ENCODE measurements at regions not wholly inside any gene's neighbourhood (a gene's known extent, or its start where the extent isn't known, plus 50 kb on each side); places are given as distances from the start of the nearest gene placed in this dataset.
"Not testable (repeated sequence)": the region's sequence is repeated elsewhere in the genome, so short reads cannot be mapped to it uniquely, and the experiment has no call there.

GRCh38 chr17:34015253-34015652 lies 239.8 kb upstream of the CCL2 start:
- H3K4me1 Mint-ChIP-seq (ENCODE audit: low read depth): no peaks in the 10 kb centered on the region

GRCh38 chr17:34024386-34024785 lies 230.7 kb upstream of the CCL2 start:
- Mint-ChIP-seq H3K4me3 (no peak overlapping the region), H3K36me3 (ENCODE audit: low read depth) (no peaks in the 10 kb centered on the region), H3K9me3 (peaks cover 74% of the 10 kb centered on the region), H3K4me1 (ENCODE audit: low read depth) (no peaks in the 10 kb centered on the region), H3K27ac (no peak overlapping the region), H3K27me3 (ENCODE audit: insufficient read depth) (no peaks in the 10 kb centered on the region)
- TF ChIP-seq CTCF (IDR thresholded peaks at IDR 0.05): no peak
- DNase-seq: no peak

More at GRCh38 chr17:34015253-34015652, 239.8 kb upstream of the CCL2 start:
- DNase-seq: no peak
- no peak overlapping the region for H3K27ac Mint-ChIP-seq
- peaks cover 32% of the 10 kb centered on the region for H3K9me3 Mint-ChIP-seq
- H3K27me3 Mint-ChIP-seq (ENCODE audit: insufficient read depth): peaks cover 1% of the 10 kb centered on the region
- H3K36me3 Mint-ChIP-seq (ENCODE audit: low read depth): no peaks in the 10 kb centered on the region
- TF ChIP-seq CTCF (IDR thresholded peaks at IDR 0.05): no peak
- H3K4me3 Mint-ChIP-seq: no peak overlapping the region

- Mint-ChIP-seq H3K27me3 (ENCODE audit: insufficient read depth) (no peaks in the 10 kb centered on the region), H3K36me3 (ENCODE audit: low read depth) (no peaks in the 10 kb centered on the region), H3K4me1 (ENCODE audit: low read depth) (no peaks in the 10 kb centered on the region), H3K4me3 (no peak overlapping the region), H3K9me3 (peaks cover 80% of the 10 kb centered on the region), H3K27ac (no peak overlapping the region)
- DNase-seq: no peak
- TF ChIP-seq CTCF (IDR thresholded peaks at IDR 0.05): no peak
Observed at GRCh38 chr17:34024806-34025551, 230.1 kb upstream of the CCL2 start.

GRCh38 chr17:34030601-34031000 lies 224.5 kb upstream of the CCL2 start:
- H3K36me3 Mint-ChIP-seq (ENCODE audit: low read depth); DNase-seq; H3K27me3 Mint-ChIP-seq (ENCODE audit: insufficient read depth); H3K27ac Mint-ChIP-seq; H3K4me1 Mint-ChIP-seq (ENCODE audit: low read depth); H3K4me3 Mint-ChIP-seq: not testable (repeated sequence)
- peaks cover 74% of the 10 kb centered on the region for H3K9me3 Mint-ChIP-seq

GRCh38 chr17:34032305-34032704 lies 222.8 kb upstream of the CCL2 start:
- H3K27ac Mint-ChIP-seq; H3K4me3 Mint-ChIP-seq; H3K27me3 Mint-ChIP-seq (ENCODE audit: insufficient read depth); DNase-seq; H3K4me1 Mint-ChIP-seq (ENCODE audit: low read depth); H3K36me3 Mint-ChIP-seq (ENCODE audit: low read depth): not testable (repeated sequence)
- H3K9me3 Mint-ChIP-seq: peaks cover 64% of the 10 kb centered on the region

- H3K27ac Mint-ChIP-seq; H3K4me3 Mint-ChIP-seq; H3K4me1 Mint-ChIP-seq (ENCODE audit: low read depth); H3K27me3 Mint-ChIP-seq (ENCODE audit: insufficient read depth); H3K36me3 Mint-ChIP-seq (ENCODE audit: low read depth); DNase-seq: not testable (repeated sequence)
- H3K9me3 Mint-ChIP-seq: peaks cover 20% of the 10 kb centered on the region
Observed at GRCh38 chr17:34038786-34039185, 216.3 kb upstream of the CCL2 start.

- H3K4me3 Mint-ChIP-seq; H3K27me3 Mint-ChIP-seq (ENCODE audit: insufficient read depth); H3K27ac Mint-ChIP-seq; DNase-seq; H3K36me3 Mint-ChIP-seq (ENCODE audit: low read depth); H3K4me1 Mint-ChIP-seq (ENCODE audit: low read depth): not testable (repeated sequence)
- H3K9me3 Mint-ChIP-seq: peaks cover 24% of the 10 kb centered on the region
Observed at GRCh38 chr17:34039213-34039612, 215.9 kb upstream of the CCL2 start.

- H3K36me3 Mint-ChIP-seq (ENCODE audit: low read depth); H3K4me1 Mint-ChIP-seq (ENCODE audit: low read depth); H3K4me3 Mint-ChIP-seq; DNase-seq; H3K27ac Mint-ChIP-seq; H3K27me3 Mint-ChIP-seq (ENCODE audit: insufficient read depth): not testable (repeated sequence)
- peaks cover 24% of the 10 kb centered on the region for H3K9me3 Mint-ChIP-seq
Observed at GRCh38 chr17:34039759-34040555, 215.1 kb upstream of the CCL2 start.
